ENCODE measurements at regions not wholly inside any gene's neighbourhood (a gene's known extent, or its start where the extent isn't known, plus 50 kb on each side); places are given as distances from the start of the nearest gene placed in this dataset.
A peak's percentile ranks its signal among the peaks of the same experiment; 100 is the strongest.
"Not testable (repeated sequence)": the region's sequence is repeated elsewhere in the genome, so short reads cannot be mapped to it uniquely, and the experiment has no call there.

- Histone ChIP-seq H3K27me3 (no peaks in the 10 kb centered on the region), H3K9me3 (peaks cover 4% of the 10 kb centered on the region; the same call in 1 of the 2 replicates), H3K4me3 (no peak overlapping the region), H3K36me3 (no peaks in the 10 kb centered on the region)
- no peak for DNase-seq
These were observed 80.6 kb downstream of the BTG1 start for GRCh38 chr12:92065018-92065499.

- peaks cover 4% of the 10 kb centered on the region; the same call in 1 of the 2 replicates for H3K9me3 ChIP-seq
- H3K27me3 ChIP-seq: no peaks in the 10 kb centered on the region
- H3K4me3 ChIP-seq: no peak overlapping the region
- H3K36me3 ChIP-seq: no peaks in the 10 kb centered on the region
- DNase-seq: no peak
These were observed 81.2 kb downstream of the BTG1 start for GRCh38 chr12:92064422-92064821.

- H3K27me3 ChIP-seq: no peaks in the 10 kb centered on the region
- no peaks in the 10 kb centered on the region for H3K36me3 ChIP-seq
- H3K9me3 ChIP-seq: peaks cover 4% of the 10 kb centered on the region; the same call in 1 of the 2 replicates
- H3K4me3 ChIP-seq: no peak overlapping the region
- peak; percentile 51 for DNase-seq
These were observed 82.0 kb downstream of the BTG1 start for GRCh38 chr12:92063641-92064040.

- Histone ChIP-seq H3K9me3 (peaks cover 5% of the 10 kb centered on the region; the same call in 1 of the 2 replicates), H3K27me3 (no peaks in the 10 kb centered on the region), H3K4me3 (no peak overlapping the region), H3K36me3 (no peaks in the 10 kb centered on the region)
- DNase-seq: no peak
These were observed 82.8 kb downstream of the BTG1 start for GRCh38 chr12:92062539-92063493.

- H3K36me3 ChIP-seq: no peaks in the 10 kb centered on the region
- no peaks in the 10 kb centered on the region for H3K27me3 ChIP-seq
- no peak overlapping the region for H3K4me3 ChIP-seq
- H3K9me3 ChIP-seq: peaks cover 10% of the 10 kb centered on the region; the same call in 1 of the 2 replicates
- DNase-seq: no peak
These were observed 84.6 kb downstream of the BTG1 start for GRCh38 chr12:92061061-92061460.

GRCh38 chr12:92059960-92060359, 85.7 kb downstream of the BTG1 start:
- peaks cover 7% of the 10 kb centered on the region; the same call in 1 of the 2 replicates for H3K9me3 ChIP-seq
- no peaks in the 10 kb centered on the region for H3K36me3 ChIP-seq
- no peak for DNase-seq
- H3K27me3 ChIP-seq: no peaks in the 10 kb centered on the region
- no peak overlapping the region for H3K4me3 ChIP-seq

- no peaks in the 10 kb centered on the region for H3K36me3 ChIP-seq
- DNase-seq: no peak
- H3K4me3 ChIP-seq: no peak overlapping the region
- peaks cover 7% of the 10 kb centered on the region; the same call in 1 of the 2 replicates for H3K9me3 ChIP-seq
- no peaks in the 10 kb centered on the region for H3K27me3 ChIP-seq
These were observed 87.0 kb downstream of the BTG1 start for GRCh38 chr12:92058664-92059063.

- not testable (repeated sequence) for H3K9me3 ChIP-seq, H3K36me3 ChIP-seq, DNase-seq, H3K4me3 ChIP-seq, H3K27me3 ChIP-seq
These were observed 88.9 kb downstream of the BTG1 start for GRCh38 chr12:92056756-92057155.

GRCh38 chr12:92056290-92056689, 89.4 kb downstream of the BTG1 start:
- no peak overlapping the region for H3K4me3 ChIP-seq
- no peaks in the 10 kb centered on the region for H3K27me3 ChIP-seq
- no peak for DNase-seq
- peaks cover 7% of the 10 kb centered on the region; the same call in 1 of the 2 replicates for H3K9me3 ChIP-seq
- H3K36me3 ChIP-seq: no peaks in the 10 kb centered on the region

GRCh38 chr12:92055877-92056276, 89.8 kb downstream of the BTG1 start:
- Histone ChIP-seq H3K36me3 (no peaks in the 10 kb centered on the region), H3K4me3 (no peak overlapping the region), H3K27me3 (no peaks in the 10 kb centered on the region), H3K9me3 (peaks cover 7% of the 10 kb centered on the region; the same call in 1 of the 2 replicates)
- no peak for DNase-seq

GRCh38 chr12:92051441-92051840, 94.2 kb downstream of the BTG1 start:
- no peak for DNase-seq
- H3K27me3 ChIP-seq: no peaks in the 10 kb centered on the region
- H3K4me3 ChIP-seq: no peak overlapping the region
- H3K9me3 ChIP-seq: no peaks in the 10 kb centered on the region
- no peaks in the 10 kb centered on the region for H3K36me3 ChIP-seq

GRCh38 chr12:92049403-92049802, 96.2 kb downstream of the BTG1 start:
- H3K9me3 ChIP-seq: no peaks in the 10 kb centered on the region
- no peak for DNase-seq
- H3K27me3 ChIP-seq: no peaks in the 10 kb centered on the region
- H3K4me3 ChIP-seq: no peak overlapping the region
- H3K36me3 ChIP-seq: no peaks in the 10 kb centered on the region

GRCh38 chr12:92047393-92047826, 98.2 kb downstream of the BTG1 start:
- Histone ChIP-seq H3K27me3 (no peaks in the 10 kb centered on the region), H3K9me3 (no peaks in the 10 kb centered on the region), H3K4me3 (no peak overlapping the region), H3K36me3 (no peaks in the 10 kb centered on the region)
- no peak for DNase-seq

- no peaks in the 10 kb centered on the region for H3K27me3 ChIP-seq
- no peaks in the 10 kb centered on the region for H3K9me3 ChIP-seq
- H3K36me3 ChIP-seq: no peaks in the 10 kb centered on the region
- no peak for DNase-seq
- no peak overlapping the region for H3K4me3 ChIP-seq
These were observed 98.9 kb downstream of the BTG1 start for GRCh38 chr12:92046557-92047392.

- Histone ChIP-seq H3K27me3 (no peaks in the 10 kb centered on the region), H3K4me3 (no peak overlapping the region), H3K36me3 (no peaks in the 10 kb centered on the region), H3K9me3 (no peaks in the 10 kb centered on the region)
- no peak for DNase-seq
These were observed 99.8 kb downstream of the BTG1 start for GRCh38 chr12:92045852-92046251.

- DNase-seq: no peak
- no peaks in the 10 kb centered on the region for H3K27me3 ChIP-seq
- no peaks in the 10 kb centered on the region for H3K9me3 ChIP-seq
- H3K4me3 ChIP-seq: no peak overlapping the region
- H3K36me3 ChIP-seq: no peaks in the 10 kb centered on the region
These were observed 101.2 kb downstream of the BTG1 start for GRCh38 chr12:92044435-92044834.

Measured in MG63 (cell line).